ENCODE measurements at regions not wholly inside any gene's neighbourhood (a gene's known extent, or its start where the extent isn't known, plus 50 kb on each side); places are given as distances from the start of the nearest gene placed in this dataset.

DNA sequence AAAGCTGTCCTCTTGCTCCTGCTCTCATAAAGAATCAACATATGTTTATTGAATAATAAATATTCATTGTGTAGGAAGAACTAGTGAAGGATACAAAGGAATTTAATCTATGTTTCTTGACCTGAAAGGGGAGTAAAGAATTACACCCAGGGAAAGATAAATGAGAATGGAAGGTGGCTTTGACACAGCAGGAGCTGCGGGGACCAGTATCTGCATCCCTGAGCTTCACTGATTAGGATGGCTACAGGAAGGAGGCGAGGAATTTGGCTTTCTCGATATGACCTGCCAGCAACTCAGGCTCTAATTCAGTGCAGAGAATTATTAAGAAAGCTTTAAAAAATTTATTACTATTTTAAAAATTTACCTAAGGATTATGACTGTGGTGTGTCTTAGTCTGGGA, 194.6 kb downstream of the SEC23IP start:
- H3K36me3 ChIP-seq (ENCODE audit: control insufficient read depth, insufficient read depth, low read length) = no peaks in the 10 kb centered on the region
- intact Hi-C loops (cut with micrococcal nuclease; ENCODE audit: unreplicated experiment) = no loop called here
- H3K9me3 ChIP-seq = no peaks in the 10 kb centered on the region
- H3K27me3 Mint-ChIP-seq (ENCODE audit: insufficient read depth, unreplicated experiment) = peaks cover 23% of the 10 kb centered on the region
- H3K4me1 Mint-ChIP-seq (ENCODE audit: low read depth, unreplicated experiment) = no peaks in the 10 kb centered on the region
- ChIA-PET CTCF (no interaction called here), POLR2A (no interaction called here)
- H3K4me3 Mint-ChIP-seq (ENCODE audit: unreplicated experiment) = no peak overlapping the region
- no peak for DNase-seq
- H3K9me3 Mint-ChIP-seq (ENCODE audit: unreplicated experiment) = no peaks in the 10 kb centered on the region
- H3K4me3 ChIP-seq (ENCODE audit: low read depth, low read length) = no peak overlapping the region
- no peaks in the 10 kb centered on the region for H3K36me3 Mint-ChIP-seq (ENCODE audit: insufficient read depth, unreplicated experiment)
- BruUV-seq (replicated peaks) = no TSS peak
- H3K27ac Mint-ChIP-seq (ENCODE audit: unreplicated experiment) = no peak overlapping the region
- no peaks in the 10 kb centered on the region for H3K4me1 ChIP-seq
- peaks cover 3% of the 10 kb centered on the region for H3K27me3 ChIP-seq (replicated peaks; ENCODE audit: control insufficient read depth, insufficient read depth, low read length)
- TF ChIP-seq, protein P1, sequence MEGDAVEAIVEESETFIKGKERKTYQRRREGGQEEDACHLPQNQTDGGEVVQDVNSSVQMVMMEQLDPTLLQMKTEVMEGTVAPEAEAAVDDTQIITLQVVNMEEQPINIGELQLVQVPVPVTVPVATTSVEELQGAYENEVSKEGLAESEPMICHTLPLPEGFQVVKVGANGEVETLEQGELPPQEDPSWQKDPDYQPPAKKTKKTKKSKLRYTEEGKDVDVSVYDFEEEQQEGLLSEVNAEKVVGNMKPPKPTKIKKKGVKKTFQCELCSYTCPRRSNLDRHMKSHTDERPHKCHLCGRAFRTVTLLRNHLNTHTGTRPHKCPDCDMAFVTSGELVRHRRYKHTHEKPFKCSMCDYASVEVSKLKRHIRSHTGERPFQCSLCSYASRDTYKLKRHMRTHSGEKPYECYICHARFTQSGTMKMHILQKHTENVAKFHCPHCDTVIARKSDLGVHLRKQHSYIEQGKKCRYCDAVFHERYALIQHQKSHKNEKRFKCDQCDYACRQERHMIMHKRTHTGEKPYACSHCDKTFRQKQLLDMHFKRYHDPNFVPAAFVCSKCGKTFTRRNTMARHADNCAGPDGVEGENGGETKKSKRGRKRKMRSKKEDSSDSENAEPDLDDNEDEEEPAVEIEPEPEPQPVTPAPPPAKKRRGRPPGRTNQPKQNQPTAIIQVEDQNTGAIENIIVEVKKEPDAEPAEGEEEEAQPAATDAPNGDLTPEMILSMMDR (IDR thresholded peaks at IDR 0.05; ENCODE audit: insufficient read depth in 1 of 2, low read depth in 1 of 2, low read length in 1 of 2, severe bottlenecking in 1 of 2, unreplicated experiment in 1 of 2) = no peak

DNA sequence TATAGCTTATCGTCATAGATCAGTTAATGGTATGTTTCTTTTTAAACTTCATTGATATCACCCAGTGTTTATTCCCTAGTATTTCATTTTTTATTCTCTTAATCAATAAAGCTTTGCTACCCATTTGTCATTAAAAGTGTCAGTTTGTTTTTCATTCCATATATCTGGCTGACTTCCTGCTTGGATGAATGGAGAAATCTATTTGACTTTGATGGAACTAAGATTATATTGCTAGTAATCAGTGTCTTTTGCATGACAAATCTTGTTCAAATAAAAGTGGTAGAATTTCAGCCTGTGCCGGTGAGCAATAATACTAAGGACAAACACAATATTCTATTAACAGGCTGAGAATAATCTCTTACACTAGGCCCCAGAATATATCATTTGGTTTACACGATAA, 203.3 kb downstream of the SEC23IP start:
- no peak overlapping the region for H3K27ac Mint-ChIP-seq (ENCODE audit: unreplicated experiment)
- intact Hi-C loops (cut with micrococcal nuclease; ENCODE audit: unreplicated experiment) = no loop called here
- H3K4me3 Mint-ChIP-seq (ENCODE audit: unreplicated experiment) = no peak overlapping the region
- H3K4me1 Mint-ChIP-seq (ENCODE audit: low read depth, unreplicated experiment) = no peaks in the 10 kb centered on the region
- Histone ChIP-seq H3K27me3 (replicated peaks; ENCODE audit: control insufficient read depth, insufficient read depth, low read length) (peaks cover 3% of the 10 kb centered on the region), H3K4me3 (ENCODE audit: low read depth, low read length) (no peak overlapping the region), H3K9me3 (peaks cover 12% of the 10 kb centered on the region), H3K36me3 (ENCODE audit: control insufficient read depth, insufficient read depth, low read length) (no peaks in the 10 kb centered on the region), H3K4me1 (no peaks in the 10 kb centered on the region)
- CTCF ChIA-PET = no interaction called here
- BruUV-seq (replicated peaks) = no TSS peak
- POLR2A ChIA-PET = no interaction called here
- H3K27me3 Mint-ChIP-seq (ENCODE audit: insufficient read depth, unreplicated experiment) = peaks cover 15% of the 10 kb centered on the region
- TF ChIP-seq, protein P1 (IDR thresholded peaks at IDR 0.05; ENCODE audit: insufficient read depth in 1 of 2, low read depth in 1 of 2, low read length in 1 of 2, severe bottlenecking in 1 of 2, unreplicated experiment in 1 of 2) = no peak
- peaks cover 9% of the 10 kb centered on the region for H3K9me3 Mint-ChIP-seq (ENCODE audit: unreplicated experiment)
- no peak for DNase-seq
- no peaks in the 10 kb centered on the region for H3K36me3 Mint-ChIP-seq (ENCODE audit: insufficient read depth, unreplicated experiment)

DNA sequence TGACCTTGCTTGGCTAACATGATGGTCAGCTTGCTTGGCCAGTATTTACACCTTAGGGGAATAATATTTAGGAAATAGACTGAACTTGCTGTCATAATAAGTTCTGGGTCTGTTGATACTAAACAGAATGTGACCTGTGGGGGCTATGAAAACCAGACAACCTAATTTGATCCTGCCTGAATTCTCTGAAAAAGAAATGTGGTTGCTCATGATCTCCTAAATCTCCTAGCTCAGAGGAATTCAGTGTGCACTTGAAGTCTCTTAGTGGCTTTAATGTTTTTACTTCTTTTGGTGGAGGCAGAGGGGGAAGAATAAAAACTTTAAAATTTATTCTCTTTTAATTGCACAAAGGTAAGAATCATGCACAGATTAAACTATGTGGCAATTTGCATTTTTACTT, 205.2 kb downstream of the SEC23IP start:
- TF ChIP-seq, protein P1 (IDR thresholded peaks at IDR 0.05; ENCODE audit: insufficient read depth in 1 of 2, low read depth in 1 of 2, low read length in 1 of 2, severe bottlenecking in 1 of 2, unreplicated experiment in 1 of 2) = no peak
- DNase-seq = no peak
- Mint-ChIP-seq H3K27me3 (ENCODE audit: insufficient read depth, unreplicated experiment) (peaks cover 16% of the 10 kb centered on the region), H3K9me3 (ENCODE audit: unreplicated experiment) (peaks cover 9% of the 10 kb centered on the region), H3K36me3 (ENCODE audit: insufficient read depth, unreplicated experiment) (no peaks in the 10 kb centered on the region), H3K4me1 (ENCODE audit: low read depth, unreplicated experiment) (no peaks in the 10 kb centered on the region), H3K27ac (ENCODE audit: unreplicated experiment) (no peak overlapping the region), H3K4me3 (ENCODE audit: unreplicated experiment) (no peak overlapping the region)
- ChIA-PET CTCF (no interaction called here), POLR2A (no interaction called here)
- Histone ChIP-seq H3K9me3 (peaks cover 12% of the 10 kb centered on the region), H3K4me1 (no peaks in the 10 kb centered on the region), H3K4me3 (ENCODE audit: low read depth, low read length) (no peak overlapping the region), H3K36me3 (ENCODE audit: control insufficient read depth, insufficient read depth, low read length) (no peaks in the 10 kb centered on the region), H3K27me3 (replicated peaks; ENCODE audit: control insufficient read depth, insufficient read depth, low read length) (no peaks in the 10 kb centered on the region)
- intact Hi-C loops (cut with micrococcal nuclease; ENCODE audit: unreplicated experiment) = no loop called here
- no TSS peak for BruUV-seq (replicated peaks)

All from Caco-2 (cell line).